AG09319 (cell line): ENCODE measurements at regions not wholly inside any gene's neighbourhood (a gene's known extent, or its start where the extent isn't known, plus 50 kb on each side); places are given as distances from the start of the nearest gene placed in this dataset.

Source experiments
- DNase-seq: peaks from one replicate; pipeline ENCODE4 v3.0.0-alpha.2; 2010; ENCODE audit warnings: low read depth; ENCODE audit errors: extremely low read depth
- CTCF ChIP-seq: IDR thresholded peaks from 2 replicates; pipeline ENCODE4 v1.5.1; 2011; ENCODE audit warnings: low read depth, mild to moderate bottlenecking, inconsistent platforms, low read length, moderate library complexity

GRCh38 chr4:57214654-57215411 is 104.6 kb upstream of the IGFBP7 start:
- TF ChIP-seq CTCF, result no peak
- no peak for DNase-seq

DNA sequence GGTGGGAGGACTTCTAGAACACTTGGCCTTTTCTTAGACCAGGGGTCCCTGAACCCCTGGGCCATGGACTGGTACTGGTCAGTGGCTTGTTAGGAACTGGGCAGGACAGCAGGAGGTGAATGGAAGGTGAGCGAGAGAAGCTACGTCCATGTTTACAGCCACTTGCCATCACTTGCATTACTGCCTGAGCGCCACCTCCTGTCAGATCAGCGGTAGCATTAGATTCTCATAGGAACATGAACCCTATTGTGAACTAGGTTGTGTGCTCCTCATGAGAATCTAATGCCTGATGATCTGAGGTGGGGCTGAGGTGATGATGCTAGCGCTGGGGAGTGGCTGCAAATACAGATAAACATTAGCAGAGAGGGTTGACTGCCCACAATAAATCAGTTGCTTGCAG is 100.9 kb upstream of the IGFBP7 start:
- TF ChIP-seq CTCF, result no peak
- DNase-seq, result no peak

GRCh38 chr4:57206172-57206571 is 96.0 kb upstream of the IGFBP7 start:
- no peak for TF ChIP-seq CTCF
- no peak for DNase-seq

GRCh38 chr4:57205580-57205979 is 95.4 kb upstream of the IGFBP7 start:
- no peak for DNase-seq
- no peak for TF ChIP-seq CTCF

GRCh38 chr4:57200799-57201327 is 90.7 kb upstream of the IGFBP7 start:
- DNase-seq, result no peak
- TF ChIP-seq CTCF, result no peak

- TF ChIP-seq CTCF, result no peak
- no peak for DNase-seq
These were observed 89.1 kb upstream of the IGFBP7 start for GRCh38 chr4:57199267-57199666.

DNA sequence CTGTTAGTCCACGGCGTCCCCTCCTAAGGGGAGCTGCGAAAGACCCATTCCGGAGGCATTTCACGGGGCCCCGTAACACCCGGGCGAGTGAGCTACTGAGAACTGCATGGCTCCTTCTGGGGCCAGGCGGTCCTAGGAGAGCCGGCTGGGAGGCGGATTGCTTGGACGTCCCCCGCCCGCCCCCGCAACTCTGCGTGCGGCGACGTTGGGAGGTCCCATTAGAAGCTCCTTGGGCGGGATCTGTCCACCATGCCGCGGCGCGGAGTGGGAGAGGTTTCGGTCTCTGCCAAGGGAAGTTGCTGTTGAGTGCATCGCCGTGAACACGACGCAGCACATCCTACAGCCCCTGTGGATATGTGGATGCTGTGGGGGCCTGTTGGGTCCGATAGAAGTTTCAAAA is 85.4 kb upstream of the IGFBP7 start:
- no peak for TF ChIP-seq CTCF
- no peak for DNase-seq
